HepG2 (cell line): ENCODE measurements at regions not wholly inside any gene's neighbourhood (a gene's known extent, or its start where the extent isn't known, plus 50 kb on each side); places are given as distances from the start of the nearest gene placed in this dataset.

Experiments
- ATAC-seq: fragments of 200-7000 bp; cut with Tn5 transposase; 3 replicates; pipeline ENCODE4 v1.9.1; 2020; ENCODE audit warnings: mild to moderate bottlenecking, moderate library complexity
- BruUV-seq: library from RNA; stranded (reverse); fragments of 400-500 nt; replicated peaks from 2 replicates; lab custom pipeline; 2021; lab: Mats Ljungman, UMichigan
- CTCF ChIA-PET: fragments of 300-600 bp; formaldehyde crosslinking; extraction: SDS; loops from one replicate; lab custom pipeline; 2021; ENCODE audit warnings: low total read pairs, inconsistent platforms, low intra/inter-chr PET ratio; lab: Yijun Ruan, JAX
- POLR2A ChIA-PET: fragments of 350-600 bp; sonication (Branson Sonifier 250); formaldehyde crosslinking; loops from one replicate; lab custom pipeline; 2020; ENCODE audit warnings: antibody characterized with exemption, inconsistent platforms; lab: Yijun Ruan, JAX
- DNase-seq: peaks from one replicate; pipeline ENCODE4 v3.0.0-alpha.2; 2015; ENCODE audit warnings: low spot score
- FAIRE-seq: peaks from 3 replicates; lab custom pipeline; 2011; peaks lifted over from hg19 to GRCh38; lab: Jason Lieb, UNC
- H2AFZ ChIP-seq: one replicate; pipeline ENCODE4 v1.6.1; 2011; ENCODE audit warnings: low read length, inconsistent platforms
- H3K27ac ChIP-seq: fragments of 300-600 bp; 3 replicates; pipeline ENCODE4 v1.8.0; 2011; ENCODE audit warnings: mixed run types, mild to moderate bottlenecking, mixed read lengths, low read length, inconsistent platforms; ENCODE audit not compliant: insufficient read depth; ENCODE audit errors: extremely low read length
- H3K27me3 ChIP-seq, 2 experiments: fragments of 200-600 bp in 1 of 2; 2 replicates in 1 of 2; 3 replicates in 1 of 2; pipeline versions ENCODE4 v1.6.0 to v1.8.0; 2011; ENCODE audit warnings: low read length in 2 of 2, mild to moderate bottlenecking in 2 of 2, moderate library complexity in 2 of 2, inconsistent platforms in 1 of 2; ENCODE audit not compliant: insufficient read depth in 2 of 2, control insufficient read depth in 1 of 2
- H3K36me3 ChIP-seq, 2 experiments: fragments of 200-600 bp in 1 of 2; replicated peaks in 1 of 2; 2 replicates in 1 of 2; 3 replicates in 1 of 2; pipeline versions ENCODE4 v1.5.1 to v1.8.0; 2011; ENCODE audit warnings: low read length in 2 of 2, inconsistent platforms in 1 of 2; ENCODE audit not compliant: insufficient read depth in 2 of 2, control insufficient read depth in 1 of 2
- H3K4me1 ChIP-seq: 2 replicates; pipeline ENCODE4 v1.5.1; 2012; ENCODE audit warnings: low read length, inconsistent platforms; ENCODE audit not compliant: insufficient read depth
- H3K4me2 ChIP-seq: 2 replicates; pipeline ENCODE4 v1.6.0; 2011; ENCODE audit warnings: low read depth, low read length, inconsistent platforms
- H3K4me3 ChIP-seq, 3 experiments: fragments of 200-600 bp in 1 of 3; sonication (generic), shearing (Covaris generic) in 1 of 3; replicated peaks in 1 of 3; 2 replicates each; pipeline ENCODE4 v1.5.1; 2011 to 2016; ENCODE audit warnings: low read length in 3 of 3, inconsistent platforms in 2 of 3, low read depth in 2 of 3, mild to moderate bottlenecking in 2 of 3, control low read depth in 1 of 3, mixed read lengths in 1 of 3; ENCODE audit not compliant: insufficient read depth in 1 of 3
- H3K79me2 ChIP-seq: one replicate; pipeline ENCODE4 v1.6.1; 2011; ENCODE audit warnings: low read length, inconsistent platforms; ENCODE audit not compliant: insufficient read depth
- H3K9ac ChIP-seq: 2 replicates; pipeline ENCODE4 v1.6.0; 2011; ENCODE audit warnings: mild to moderate bottlenecking, low read depth, low read length, inconsistent platforms; ENCODE audit not compliant: insufficient read depth
- H3K9me3 ChIP-seq: 2 replicates; pipeline ENCODE4 v1.5.1; 2012; ENCODE audit warnings: mild to moderate bottlenecking, low read length
- H4K20me1 ChIP-seq: 2 replicates; pipeline ENCODE4 v1.6.0; 2011; ENCODE audit warnings: inconsistent platforms, mild to moderate bottlenecking, low read length, moderate library complexity; ENCODE audit not compliant: insufficient read depth
- CBX2 ChIP-seq, 2 experiments: fragments of 200-600 bp in 1 of 2; sonication (generic); formaldehyde crosslinking in 1 of 2; IDR thresholded peaks; 2 replicates each; pipeline versions ENCODE4 v1.7.0 to v1.8.1; 2018 to 2022; ENCODE audit warnings: low read depth in 2 of 2, low read length in 1 of 2, mild to moderate bottlenecking in 1 of 2, missing genetic modification reagents in 1 of 2
- E2F2 ChIP-seq: sonication (generic); formaldehyde crosslinking; IDR thresholded peaks from 2 replicates; pipeline ENCODE4 v1.4.0; 2020; ENCODE audit warnings: missing genetic modification reagents, borderline replicate concordance
- GATA4 ChIP-seq: sonication (generic); IDR thresholded peaks from 2 replicates; pipeline ENCODE4 v1.6.1; 2016; ENCODE audit warnings: antibody characterized with exemption, low read depth, borderline replicate concordance
- HIVEP1 ChIP-seq: sonication (generic); formaldehyde crosslinking; IDR thresholded peaks from 2 replicates; pipeline ENCODE4 v1.4.0; 2020; ENCODE audit warnings: mild to moderate bottlenecking, missing genetic modification reagents
- HMGA1 ChIP-seq: sonication (generic); formaldehyde crosslinking; conservative IDR thresholded peaks from 2 replicates; pipeline ENCODE4 v1.4.0; 2020; ENCODE audit warnings: missing genetic modification reagents
- KDM2A ChIP-seq: sonication (generic); formaldehyde crosslinking; IDR thresholded peaks from 2 replicates; pipeline ENCODE4 v1.4.0; 2020; ENCODE audit warnings: low read depth, missing genetic modification reagents, borderline replicate concordance
- MATR3 ChIP-seq: sonication (generic); formaldehyde crosslinking; IDR thresholded peaks from 2 replicates; pipeline ENCODE4 v1.4.0; 2020; ENCODE audit warnings: missing genetic modification reagents
- NFKBIZ ChIP-seq: IDR thresholded peaks from 2 replicates; pipeline ENCODE4 v1.6.1; 2018; ENCODE audit warnings: missing genetic modification reagents, missing compliant biosample characterization
- SKI ChIP-seq: fragments of 450-650 bp; IDR thresholded peaks from one replicate; pipeline ENCODE4 v1.6.1; 2018; ENCODE audit warnings: mild to moderate bottlenecking; ENCODE audit not compliant: partially characterized antibody
- TCF7L2 ChIP-seq: IDR thresholded peaks from 2 replicates; pipeline ENCODE4 v1.6.1; 2011; ENCODE audit warnings: mild to moderate bottlenecking, low read depth, low read length, moderate library complexity
- TEAD3 ChIP-seq: optimal IDR thresholded peaks from 2 replicates; pipeline ENCODE3; 2016; ENCODE audit warnings: borderline replicate concordance
- ZBTB44 ChIP-seq: sonication (generic); formaldehyde crosslinking; IDR thresholded peaks from 2 replicates; pipeline ENCODE4 v1.4.0; 2020; ENCODE audit warnings: missing genetic modification reagents
- ZNF446 ChIP-seq: sonication (generic); formaldehyde crosslinking; IDR thresholded peaks from 2 replicates; pipeline ENCODE4 v1.5.0; 2020; ENCODE audit warnings: mild to moderate bottlenecking, missing genetic modification reagents
- ZNF501 ChIP-seq: sonication (generic); formaldehyde crosslinking; IDR thresholded peaks from 2 replicates; pipeline ENCODE4 v1.5.1; 2020; ENCODE audit warnings: mild to moderate bottlenecking, moderate library complexity, missing genetic modification reagents
- ZNF644 ChIP-seq: IDR thresholded peaks from 2 replicates; pipeline ENCODE4 v1.6.1; 2016; ENCODE audit warnings: low read depth
- ZNF775 ChIP-seq: sonication (generic); formaldehyde crosslinking; IDR thresholded peaks from 2 replicates; pipeline ENCODE4 v1.4.0; 2020; ENCODE audit warnings: missing genetic modification reagents, mild to moderate bottlenecking, moderate library complexity, borderline replicate concordance
- ZNF776 ChIP-seq: sonication (generic); formaldehyde crosslinking; IDR thresholded peaks from 2 replicates; pipeline ENCODE4 v1.4.0; 2020; ENCODE audit warnings: mild to moderate bottlenecking, missing genetic modification reagents
- ZNF841 ChIP-seq: sonication (generic); formaldehyde crosslinking; IDR thresholded peaks from 2 replicates; pipeline ENCODE4 v1.8.1; 2023; ENCODE audit warnings: missing genetic modification reagents, borderline replicate concordance
- WGBS: methylation state at CpG from one replicate; pipeline ENCODE4 v1.1.6; 2017; ENCODE audit warnings: low lambda C conversion rate; 5-methylcytosine and 5-hydroxymethylcytosine counted together
- in situ Hi-C: cut with HindIII; loops from 2 replicates; pipeline ENCODE4 v1.10.0; 2017; ENCODE audit warnings: low pct_unique_long_range_greater_than_20kb; ENCODE audit not compliant: extremely low pct_ligation_motif_present
- intact Hi-C: fragments of 100-400 bp; cut with micrococcal nuclease; formaldehyde crosslinking; loops from one replicate; pipeline ENCODE4 v1.10.0; 2022; ENCODE audit not compliant: unreplicated experiment

- ATAC-seq = no peak
- intact Hi-C loops = no loop called here
- no peak for DNase-seq
- ChIA-PET POLR2A (no interaction called here), CTCF (no interaction called here)
- Histone ChIP-seq H3K9ac (no peak overlapping the region), H3K27me3 (no peaks in the 10 kb centered on the region), H3K4me3 (no peak overlapping the region), H3K4me2 (no peak overlapping the region), H3K79me2 (no peaks in the 10 kb centered on the region), H3K36me3 (no peaks in the 10 kb centered on the region), H3K27ac (no peak overlapping the region), H3K4me1 (no peaks in the 10 kb centered on the region), H4K20me1 (no peaks in the 10 kb centered on the region), H3K9me3 (no peaks in the 10 kb centered on the region), H2AFZ (no peak overlapping the region)
- WGBS = 31% methylated on average over 3 of the region's 3 CpGs
- in situ Hi-C loops = no loop called here
- TF ChIP-seq E2F2 (CRISPR knock-in tag) (no peak), HIVEP1 (CRISPR knock-in tag) (no peak), SKI (no peak), ZNF775 (CRISPR knock-in tag) (no peak), ZBTB44 (no peak), ZNF501 (no peak), CBX2 (IDR thresholded peaks at IDR 0.05; ENCODE audit: low read depth, low read length) (no peak), CBX2 (CRISPR knock-in tag; IDR thresholded peaks at IDR 0.05; ENCODE audit: low read depth) (no peak), ZNF644 (CRISPR knock-in tag) (no peak), HMGA1 (CRISPR knock-in tag) (no peak), TCF7L2 (no peak), GATA4 (no peak), ZNF841 (CRISPR knock-in tag) (no peak), NFKBIZ (no peak), MATR3 (CRISPR knock-in tag) (no peak), ZNF446 (CRISPR knock-in tag) (no peak), KDM2A (no peak), ZNF776 (CRISPR knock-in tag) (no peak), TEAD3 (CRISPR knock-in tag) (no peak)
- BruUV-seq = no TSS peak
- FAIRE-seq = no peak
Observed at GRCh38 chr5:52626312-52626711, 161.4 kb upstream of the ITGA1 start.
